GM21423 (cell line): ENCODE measurements at regions not wholly inside any gene's neighbourhood (a gene's known extent, or its start where the extent isn't known, plus 50 kb on each side); places are given as distances from the start of the nearest gene placed in this dataset.
"Not testable (repeated sequence)": the region's sequence is repeated elsewhere in the genome, so short reads cannot be mapped to it uniquely, and the experiment has no call there.

Source experiments
- ATAC-seq: cut with Tn5 transposase; IDR thresholded peaks from one replicate; pipeline ENCODE4 v1.9.1; 2021; ENCODE audit warnings: mild to moderate bottlenecking, moderate library complexity; ENCODE audit not compliant: unreplicated experiment

DNA sequence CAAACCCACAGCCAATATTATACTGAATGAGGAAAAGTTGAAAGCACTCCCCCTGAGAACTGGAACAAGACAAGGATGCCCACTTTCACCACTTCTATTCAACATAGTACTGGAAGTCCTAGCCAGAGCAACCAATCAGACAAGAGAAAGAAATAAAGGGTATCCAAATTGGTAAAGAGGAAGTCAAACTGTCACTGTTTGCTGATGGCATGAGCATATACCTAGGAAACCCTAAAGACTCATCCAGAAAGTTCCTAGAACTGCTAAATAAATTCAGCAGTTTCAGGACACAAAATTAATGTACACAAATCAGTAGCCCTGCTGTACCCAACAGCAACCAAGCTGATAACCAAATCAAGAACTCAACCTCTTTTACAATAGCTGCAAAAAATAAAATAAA, 220.0 kb downstream of the SYK start:
- ATAC-seq: not testable (repeated sequence)

- no peak for ATAC-seq
These were observed 222.1 kb downstream of the SYK start for GRCh38 chr9:91023741-91024140.

- ATAC-seq: no peak
These were observed 223.2 kb downstream of the SYK start for GRCh38 chr9:91024841-91025240.

DNA sequence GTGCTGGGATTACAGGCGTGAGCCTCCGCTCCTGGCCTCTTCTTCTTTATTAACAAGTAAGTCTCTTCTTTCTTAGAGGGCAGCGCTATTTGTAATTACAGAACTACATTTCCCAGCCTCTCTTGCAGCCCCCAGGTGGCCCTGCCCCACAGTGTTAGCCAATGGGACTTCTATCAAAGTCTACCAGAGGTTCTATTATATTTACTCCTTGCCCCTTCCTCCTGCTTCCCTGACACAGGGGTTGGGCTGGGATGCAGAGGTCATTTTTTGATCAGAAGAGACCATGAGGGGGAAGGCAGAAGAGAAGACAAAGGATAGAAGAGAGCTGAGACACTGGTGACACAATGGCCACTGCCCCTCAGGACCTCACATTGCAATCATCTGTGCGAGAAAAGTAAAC, 224.2 kb downstream of the SYK start:
- no peak for ATAC-seq

- no peak for ATAC-seq
These were observed 224.6 kb downstream of the SYK start for GRCh38 chr9:91026266-91026665.

DNA sequence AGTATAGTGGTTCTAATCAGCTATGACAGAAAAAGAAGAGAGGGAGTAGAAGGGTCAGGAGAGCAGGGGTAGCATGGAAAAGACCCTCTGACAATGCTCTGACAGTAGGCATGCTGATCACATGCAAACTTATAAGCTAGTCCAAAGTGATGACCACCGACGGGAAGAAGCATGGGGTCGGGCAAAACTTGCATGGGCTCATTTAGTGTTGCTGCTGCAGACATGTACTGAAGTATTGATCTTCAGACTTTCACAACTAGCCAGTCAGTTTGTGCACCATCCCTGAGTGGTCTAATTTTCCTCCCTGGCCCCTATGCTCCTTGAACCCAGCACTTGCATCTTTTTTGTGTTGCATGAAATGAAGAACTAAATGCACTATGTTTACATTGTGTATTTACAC, 225.4 kb downstream of the SYK start:
- no peak for ATAC-seq

DNA sequence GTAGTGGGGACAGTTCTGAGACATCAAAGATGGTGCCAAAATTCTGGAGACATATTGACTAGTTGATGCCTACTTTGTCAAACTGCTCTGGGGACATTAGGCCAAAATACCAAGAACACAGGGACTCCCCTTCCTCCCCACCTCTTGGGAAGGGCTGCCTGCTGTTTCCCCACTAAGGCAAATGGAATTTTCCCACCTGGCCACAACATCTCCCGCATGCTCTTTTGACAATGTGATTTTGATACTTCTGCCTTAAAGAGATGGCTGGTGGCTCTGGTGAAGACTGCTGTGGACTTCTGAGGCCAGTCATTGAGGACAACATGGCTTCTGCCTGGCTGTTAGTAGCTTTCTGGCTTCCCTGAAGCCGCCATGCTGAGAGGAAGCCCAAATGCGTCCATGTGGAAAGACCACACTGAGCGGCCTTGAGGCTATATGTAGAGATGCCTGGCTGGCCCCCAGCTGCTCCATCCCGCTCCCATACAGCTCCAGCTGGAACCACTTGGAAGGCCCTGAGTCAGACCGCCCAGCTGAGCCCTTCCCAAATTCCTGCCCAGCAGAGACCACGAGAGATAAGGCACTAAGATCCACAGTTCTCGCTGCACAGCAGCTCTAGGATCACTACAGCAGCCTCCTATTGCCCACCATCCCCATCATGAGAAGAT, 226.7 kb downstream of the SYK start:
- ATAC-seq: no peak

- no peak for ATAC-seq
These were observed 228.2 kb downstream of the SYK start for GRCh38 chr9:91029650-91030361.

GRCh38 chr9:91032121-91032531, 230.5 kb downstream of the SYK start:
- ATAC-seq: no peak

GRCh38 chr9:91033270-91033669, 231.7 kb downstream of the SYK start:
- ATAC-seq: no peak

DNA sequence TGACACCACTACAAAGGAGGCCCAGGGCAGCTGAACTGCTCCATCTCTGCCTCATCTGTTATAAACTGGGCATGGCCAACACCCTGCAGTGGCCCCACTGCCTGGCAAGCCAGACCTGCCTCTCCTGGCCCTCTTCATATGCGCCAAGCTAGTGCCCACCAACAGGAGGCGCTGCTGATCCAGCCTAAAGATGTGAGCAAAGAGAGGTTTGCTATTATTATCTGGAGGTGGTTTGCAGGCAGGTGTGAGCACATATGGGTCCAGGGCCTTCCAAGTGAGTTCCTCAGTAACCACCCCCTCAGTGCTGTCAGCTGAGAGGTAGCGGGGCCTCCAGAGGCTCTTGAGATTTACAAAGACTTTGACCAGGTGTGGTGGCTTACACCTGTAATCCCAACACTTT, 232.2 kb downstream of the SYK start:
- no peak for ATAC-seq

GRCh38 chr9:91034521-91034920, 232.9 kb downstream of the SYK start:
- ATAC-seq: no peak

GRCh38 chr9:91034976-91035824, 233.6 kb downstream of the SYK start:
- no peak for ATAC-seq

- ATAC-seq: no peak
These were observed 234.2 kb downstream of the SYK start for GRCh38 chr9:91035825-91036208.

- no peak for ATAC-seq
These were observed 234.7 kb downstream of the SYK start for GRCh38 chr9:91036356-91036755.

- ATAC-seq: peak; percentile 57
These were observed 235.3 kb downstream of the SYK start for GRCh38 chr9:91036826-91037510.

DNA sequence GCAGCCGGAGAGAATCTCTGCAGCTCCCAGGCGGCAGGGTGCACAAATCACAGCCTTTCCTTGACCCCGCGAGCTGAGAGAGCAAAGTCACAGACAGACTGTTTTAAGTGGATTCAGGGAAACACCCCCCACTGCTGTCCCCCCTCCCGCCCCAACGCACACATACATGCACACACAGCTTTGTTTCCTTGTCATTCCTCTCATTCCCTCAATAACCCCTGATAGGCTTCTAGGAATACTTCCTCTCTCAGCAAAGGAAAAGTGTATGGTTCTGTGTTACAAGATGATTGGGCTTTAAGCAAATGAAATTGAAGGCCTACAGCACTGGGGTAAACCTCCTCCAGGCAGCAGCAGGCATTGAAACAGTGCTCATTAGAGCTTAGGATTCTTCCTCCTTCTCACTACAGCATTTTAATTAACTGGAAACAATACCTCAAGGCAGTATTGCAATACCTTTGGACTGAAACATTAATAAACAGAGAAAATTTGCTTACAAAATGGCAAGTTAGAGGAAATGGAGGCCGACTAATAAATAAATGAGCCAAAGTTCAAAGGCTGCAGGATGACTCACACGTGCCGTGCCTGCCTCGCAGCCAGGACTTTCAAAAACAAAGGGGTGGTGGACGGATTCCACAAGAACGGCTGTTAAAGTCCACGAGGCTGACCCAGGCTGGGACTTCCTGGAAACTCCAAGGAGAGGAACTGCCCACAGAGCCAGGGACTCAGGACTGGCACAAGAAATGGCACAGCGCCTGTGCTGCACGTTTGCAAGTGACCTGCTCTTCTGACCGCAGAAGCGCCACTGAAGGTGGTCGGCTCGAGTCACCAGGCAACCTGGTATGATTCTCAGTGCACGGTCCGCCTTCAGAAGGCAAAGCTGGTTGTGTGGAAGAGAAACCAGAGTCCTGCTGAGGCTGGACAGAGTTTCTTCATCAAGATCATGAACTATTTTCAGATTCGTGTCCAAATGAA, 236.2 kb downstream of the SYK start:
- ATAC-seq: no peak

GRCh38 chr9:91038483-91039124, 237.0 kb downstream of the SYK start:
- ATAC-seq: no peak

GRCh38 chr9:91039125-91039834, 237.7 kb downstream of the SYK start:
- ATAC-seq: no peak
